A549 (cell line): ENCODE measurements at regions not wholly inside any gene's neighbourhood (a gene's known extent, or its start where the extent isn't known, plus 50 kb on each side); places are given as distances from the start of the nearest gene placed in this dataset.
A peak's percentile ranks its signal among the peaks of the same experiment; 100 is the strongest.

Experiments used
- ATAC-seq, 2 experiments: fragments of 200-7000 bp in 1 of 2; fragments of >200 bp in 1 of 2; cut with Nextera tagmentation in 1 of 2; cut with Tn5 transposase in 1 of 2; 3 replicates each; pipeline versions ENCODE4 v1.8.0 to v1.9.1; 2018 to 2020; ENCODE audit warnings: mild to moderate bottlenecking in 1 of 2, moderate library complexity in 1 of 2
- CTCF ChIA-PET: fragments of 300-600 bp; sonication (Branson Sonifier 250); formaldehyde crosslinking; extraction: SDS; loops from one replicate; lab custom pipeline; 2021; ENCODE audit warnings: antibody characterized with exemption, inconsistent platforms; lab: Yijun Ruan, JAX
- POLR2A ChIA-PET: fragments of 350-600 bp; formaldehyde crosslinking; extraction: SDS; loops from one replicate; lab custom pipeline; 2021; ENCODE audit warnings: antibody characterized with exemption, inconsistent platforms; lab: Yijun Ruan, JAX
- DNase-seq, 2 experiments: peaks; one replicate each; pipeline versions ENCODE4 v3.0.0 to v3.0.0-alpha.2; 2011 to 2016; ENCODE audit warnings: low read depth in 1 of 2, low spot score in 1 of 2
- FAIRE-seq: peaks from 2 replicates; lab custom pipeline; 2011; peaks lifted over from hg19 to GRCh38; lab: Jason Lieb, UNC
- H3K27ac ChIP-seq, 2 experiments: fragments of >200 bp; sonication (Bioruptor Twin); formaldehyde crosslinking; 3 replicates each; pipeline ENCODE4 v1.5.1; 2016 to 2017
- H3K4me1 ChIP-seq: fragments of >200 bp; sonication (Bioruptor Twin); formaldehyde crosslinking; 3 replicates; pipeline ENCODE4 v1.6.1; 2016
- H3K4me2 ChIP-seq: fragments of >200 bp; sonication (Bioruptor Twin); formaldehyde crosslinking; 3 replicates; pipeline ENCODE4 v1.6.1; 2016
- H3K4me3 ChIP-seq: fragments of >200 bp; sonication (Bioruptor Twin); formaldehyde crosslinking; 3 replicates; pipeline ENCODE4 v1.5.1; 2016
- H3K9me3 ChIP-seq: fragments of >200 bp; sonication (Bioruptor Twin); formaldehyde crosslinking; 3 replicates; pipeline ENCODE4 v1.6.1; 2016
- BCL3 ChIP-seq: fragments of >200 bp; sonication (Bioruptor Twin); formaldehyde crosslinking; IDR thresholded peaks from 3 replicates; pipeline ENCODE4 v1.6.1; 2016
- BHLHE40 ChIP-seq: IDR thresholded peaks from 2 replicates; pipeline ENCODE4 v1.6.1; 2012; ENCODE audit warnings: low read depth, low read length, inconsistent platforms
- CBX2 ChIP-seq: fragments of 200-600 bp; sonication (generic); IDR thresholded peaks from 2 replicates; pipeline ENCODE4 v1.6.1; 2016; ENCODE audit warnings: low read depth, mild to moderate bottlenecking, borderline replicate concordance
- CEBPB ChIP-seq, 2 experiments: fragments of >200 bp in 1 of 2; sonication (Bioruptor Twin) in 1 of 2; formaldehyde crosslinking in 1 of 2; IDR thresholded peaks; 2 replicates each; pipeline ENCODE4 v1.6.1; 2012 to 2016
- CHD2 ChIP-seq: fragments of 150-350 bp; IDR thresholded peaks from 2 replicates; pipeline ENCODE4 v1.6.1; 2014; ENCODE audit warnings: low read length; ENCODE audit not compliant: partially characterized antibody
- FOSL2 ChIP-seq, 2 experiments: fragments of 450-650 bp in 1 of 2; fragments of >200 bp in 1 of 2; sonication (Bioruptor Twin) in 1 of 2; formaldehyde crosslinking; IDR thresholded peaks; 2 replicates each; pipeline versions ENCODE4 v1.5.0 to v1.6.1; 2016 to 2020; ENCODE audit warnings: mild to moderate bottlenecking in 1 of 2, moderate library complexity in 1 of 2
- GATA3 ChIP-seq: IDR thresholded peaks from 2 replicates; pipeline ENCODE4 v1.6.1; 2012; ENCODE audit warnings: borderline replicate concordance
- HOXB13 ChIP-seq: fragments of 250-450 bp; sonication (Bioruptor Pico); IDR thresholded peaks from 2 replicates; pipeline ENCODE4 v1.5.0; 2020; ENCODE audit warnings: low read depth, mild to moderate bottlenecking, moderate library complexity
- JUNB ChIP-seq: fragments of >200 bp; sonication (Bioruptor Twin); formaldehyde crosslinking; IDR thresholded peaks from 2 replicates; pipeline ENCODE4 v1.6.1; 2016
- KDM5A ChIP-seq: fragments of 200-600 bp; sonication (generic); IDR thresholded peaks from 2 replicates; pipeline ENCODE4 v1.6.1; 2016; ENCODE audit warnings: antibody characterized with exemption, mild to moderate bottlenecking
- MAFK ChIP-seq: fragments of 450-650 bp; IDR thresholded peaks from 2 replicates; pipeline ENCODE4 v1.6.1; 2014; ENCODE audit not compliant: partially characterized antibody
- MAZ ChIP-seq: fragments of 150-350 bp; IDR thresholded peaks from 2 replicates; pipeline ENCODE4 v1.6.1; 2014; ENCODE audit warnings: antibody characterized with exemption, low read depth, low read length, borderline replicate concordance
- MYC ChIP-seq: IDR thresholded peaks from 2 replicates; pipeline ENCODE4 v1.6.1; 2012; ENCODE audit warnings: mild to moderate bottlenecking, inconsistent platforms, low read length, improper control_type of control experiment, borderline replicate concordance
- PBX3 ChIP-seq: IDR thresholded peaks from 2 replicates; pipeline ENCODE4 v1.6.1; 2012
- RARB ChIP-seq: fragments of 250-450 bp; sonication (Bioruptor Pico); IDR thresholded peaks from 2 replicates; pipeline ENCODE4 v1.8.0; 2021; ENCODE audit warnings: mild to moderate bottlenecking, moderate library complexity
- REST ChIP-seq: fragments of 200-600 bp; sonication (generic); IDR thresholded peaks from 2 replicates; pipeline ENCODE4 v1.6.1; 2016; ENCODE audit warnings: antibody characterized with exemption, mild to moderate bottlenecking, moderate library complexity
- TFCP2L1 ChIP-seq: fragments of 250-450 bp; sonication (Bioruptor Pico); IDR thresholded peaks from 2 replicates; pipeline ENCODE4 v1.5.0; 2021; ENCODE audit warnings: mild to moderate bottlenecking
- TP53 ChIP-seq: fragments of 250-450 bp; sonication (Bioruptor Pico); IDR thresholded peaks from 2 replicates; pipeline ENCODE4 v1.5.0; 2021; ENCODE audit warnings: mild to moderate bottlenecking, moderate library complexity
- WGBS: methylation state at CpG from one replicate; pipeline ENCODE4 v1.1.6; 2017; ENCODE audit errors: missing lambda C conversion rate; 5-methylcytosine and 5-hydroxymethylcytosine counted together

DNA sequence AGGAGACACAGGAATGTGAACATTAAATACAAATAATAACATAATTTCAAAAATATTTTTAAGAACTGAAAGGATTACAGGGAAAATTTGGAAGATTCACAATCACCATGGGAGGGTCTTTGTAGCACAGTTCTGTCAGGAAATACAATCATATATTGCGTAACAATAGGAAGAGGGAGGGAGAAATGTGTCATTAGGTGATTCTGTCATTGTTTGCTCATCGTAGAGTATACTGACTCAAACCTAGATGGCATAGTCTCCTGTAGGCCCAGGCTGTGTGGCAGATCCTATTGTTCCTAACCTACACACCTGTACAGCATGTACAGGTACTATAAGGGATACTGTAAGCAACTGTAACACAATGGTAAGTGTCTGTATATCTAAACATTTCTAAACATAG lies 330.4 kb downstream of the BRD1 start:
- peak; percentile 6 to 7 for DNase-seq
- H3K4me1 ChIP-seq = peaks cover 8% of the 10 kb centered on the region; the same call in 2 of the 3 replicates
- ChIA-PET CTCF (no interaction called here), POLR2A (no interaction called here)
- 47% methylated on average over 2 of the region's 2 CpGs for WGBS
- TF ChIP-seq JUNB (no peak), CEBPB (IDR thresholded peaks at IDR 0.05) (peak; percentile 28 to 64; a peak in 3 of 4 replicates)
- no peak for ATAC-seq
- FAIRE-seq = no peak
- peaks cover 3% of the 10 kb centered on the region; the same call in 1 of the 3 replicates for H3K9me3 ChIP-seq
- H3K4me2 ChIP-seq = no peak overlapping the region
- H3K4me3 ChIP-seq = no peak overlapping the region
- no peak overlapping the region for H3K27ac ChIP-seq

DNA sequence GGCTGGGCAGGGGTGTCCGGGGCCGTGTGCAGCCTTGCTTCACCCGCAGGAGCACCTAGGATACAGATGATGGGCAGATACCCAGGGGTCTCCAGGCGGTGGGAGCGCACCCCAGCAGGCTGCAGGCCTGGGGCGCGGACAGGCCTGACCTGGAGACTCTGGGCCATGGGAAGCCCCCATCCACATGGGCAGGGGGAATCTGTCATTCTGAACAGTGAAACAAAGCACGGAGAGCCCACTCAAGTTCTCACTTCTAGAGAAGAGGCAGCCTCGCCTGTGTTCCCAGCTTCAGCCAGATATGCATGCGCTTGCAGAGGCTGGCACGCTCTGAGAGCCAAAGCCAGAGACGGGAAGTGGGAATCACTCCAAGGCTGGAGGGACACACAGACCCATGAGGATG lies 333.1 kb downstream of the BRD1 start:
- ATAC-seq = no peak
- FAIRE-seq = no peak
- POLR2A ChIA-PET = no interaction called here
- Histone ChIP-seq H3K4me3 (no peak overlapping the region), H3K4me1 (no peaks in the 10 kb centered on the region), H3K27ac (no peak overlapping the region), H3K9me3 (peaks cover 3% of the 10 kb centered on the region; the same call in 1 of the 3 replicates), H3K4me2 (no peak overlapping the region)
- WGBS = 81% methylated on average over 2 of the region's 12 CpGs
- DNase-seq = no peak
- TF ChIP-seq TP53 (CRISPR knock-in tag) = no peak
- CTCF ChIA-PET = no interaction called here

GRCh38 chr22:49492741-49493251 lies 334.9 kb downstream of the BRD1 start:
- H3K4me3 ChIP-seq = no peak overlapping the region
- POLR2A ChIA-PET = no interaction called here
- H3K4me1 ChIP-seq = no peaks in the 10 kb centered on the region
- 85% methylated on average over 12 of the region's 12 CpGs for WGBS
- FAIRE-seq (no peak), ATAC-seq (no peak), DNase-seq (no peak)
- peaks cover 3% of the 10 kb centered on the region; the same call in 1 of the 3 replicates for H3K9me3 ChIP-seq
- H3K4me2 ChIP-seq = no peak overlapping the region
- TF ChIP-seq BCL3 (no peak), GATA3 (no peak), CBX2 (no peak), BHLHE40 (no peak), RARB (CRISPR knock-in tag) (no peak), KDM5A (no peak), TFCP2L1 (CRISPR knock-in tag) (no peak), HOXB13 (CRISPR knock-in tag) (no peak)
- H3K27ac ChIP-seq = no peak overlapping the region
- CTCF ChIA-PET = no interaction called here

DNA sequence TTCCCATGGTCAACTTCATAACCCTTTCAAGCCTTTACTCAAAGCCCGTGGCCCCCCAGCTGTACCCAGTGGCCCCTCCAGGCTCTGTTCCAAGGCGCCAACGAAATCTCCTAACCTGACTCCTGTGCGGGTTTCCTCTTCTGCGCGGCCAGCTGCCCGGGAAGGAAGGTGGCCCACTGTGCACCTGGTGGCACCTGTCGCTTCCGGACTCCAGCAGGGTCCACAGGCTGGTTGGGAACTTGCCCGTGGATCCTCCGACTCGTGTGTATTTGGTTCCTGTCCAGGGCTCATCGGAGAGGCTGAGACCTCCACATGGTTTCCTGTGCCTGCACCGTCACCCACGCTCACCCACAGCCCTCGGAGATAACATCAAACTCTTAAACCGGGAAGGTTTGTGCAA lies 335.4 kb downstream of the BRD1 start:
- ChIA-PET POLR2A (no interaction called here), CTCF (no interaction called here)
- H3K4me3 ChIP-seq = no peak overlapping the region
- ATAC-seq (no peak), DNase-seq (no peak), FAIRE-seq (no peak)
- H3K27ac ChIP-seq = no peak overlapping the region
- TF ChIP-seq MYC = no peak
- no peak for TF ChIP-seq REST
- TF ChIP-seq KDM5A = no peak
- no peak for TF ChIP-seq MAZ
- no peak for TF ChIP-seq CHD2
- TF ChIP-seq MAFK = no peak
- TF ChIP-seq PBX3 = no peak
- no peak for TF ChIP-seq FOSL2 (IDR thresholded peaks at IDR 0.05)
- no peak for TF ChIP-seq FOSL2 (CRISPR knock-in tag; IDR thresholded peaks at IDR 0.05)
- H3K4me2 ChIP-seq = no peak overlapping the region
- 59% methylated on average over 13 of the region's 17 CpGs for WGBS
- H3K4me1 ChIP-seq = no peaks in the 10 kb centered on the region
- H3K9me3 ChIP-seq = peaks cover 3% of the 10 kb centered on the region; the same call in 1 of the 3 replicates
